ENCODE measurements at regions not wholly inside any gene's neighbourhood (a gene's known extent, or its start where the extent isn't known, plus 50 kb on each side); places are given as distances from the start of the nearest gene placed in this dataset.

GRCh38 chr1:238115852-238116251, 225.1 kb upstream of the ZP4 start:
- H3K27ac ChIP-seq: no peak overlapping the region
- no peak for TF ChIP-seq ZFX (IDR thresholded peaks at IDR 0.05)
- TF ChIP-seq CTCF (conservative IDR thresholded peaks at IDR 0.05): no peak

GRCh38 chr1:238112952-238113621, 222.4 kb upstream of the ZP4 start:
- H3K27ac ChIP-seq: no peak overlapping the region
- no peak for TF ChIP-seq ZFX (IDR thresholded peaks at IDR 0.05)
- TF ChIP-seq CTCF (conservative IDR thresholded peaks at IDR 0.05): no peak

- no peak for TF ChIP-seq ZFX (IDR thresholded peaks at IDR 0.05)
- no peak for TF ChIP-seq CTCF (conservative IDR thresholded peaks at IDR 0.05)
- no peak overlapping the region for H3K27ac ChIP-seq
Observed at GRCh38 chr1:238111516-238111915, 220.8 kb upstream of the ZP4 start.

GRCh38 chr1:238111081-238111480, 220.4 kb upstream of the ZP4 start:
- TF ChIP-seq CTCF (conservative IDR thresholded peaks at IDR 0.05) (no peak), ZFX (IDR thresholded peaks at IDR 0.05) (no peak)
- no peak overlapping the region for H3K27ac ChIP-seq

DNA sequence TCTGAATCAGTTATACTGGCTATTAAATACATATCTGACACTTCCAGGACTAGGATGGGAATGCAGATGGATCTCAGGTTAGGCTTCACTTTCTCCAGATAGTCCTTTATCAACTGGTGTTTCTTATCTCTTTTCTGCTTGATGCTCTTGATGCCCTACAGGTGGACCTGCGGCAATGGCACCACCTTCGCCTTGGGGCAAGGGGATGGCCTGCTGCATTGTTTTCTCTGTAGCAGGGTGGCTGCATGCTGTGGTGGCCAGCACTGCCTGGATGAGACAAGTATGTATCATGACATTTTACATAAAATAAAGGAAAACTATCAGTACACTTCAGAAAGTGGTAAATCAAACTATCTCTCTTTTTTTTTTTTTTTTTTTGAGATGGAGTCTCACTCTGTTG, 217.7 kb upstream of the ZP4 start:
- TF ChIP-seq ZFX (IDR thresholded peaks at IDR 0.05) (no peak), CTCF (conservative IDR thresholded peaks at IDR 0.05) (no peak)

DNA sequence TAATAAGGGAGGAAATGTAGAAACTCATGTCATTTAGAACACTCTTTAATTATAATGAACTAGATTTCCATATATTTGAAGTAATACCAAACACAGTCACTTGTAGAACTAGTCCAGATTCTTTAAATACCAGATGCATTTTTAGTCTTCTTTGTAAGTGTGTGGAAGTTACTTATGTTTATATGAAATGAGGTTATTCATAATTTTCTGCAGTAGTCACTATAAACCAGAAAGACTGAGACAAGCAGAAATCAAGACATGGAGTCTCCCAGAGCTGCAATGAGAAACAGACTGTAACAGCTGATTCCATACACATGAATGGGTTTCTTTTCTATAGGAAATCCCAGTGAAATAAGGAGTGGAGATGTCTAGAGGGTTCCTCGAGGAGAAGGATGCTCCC, 216.6 kb upstream of the ZP4 start:
- TF ChIP-seq CTCF (conservative IDR thresholded peaks at IDR 0.05) (no peak), ZFX (IDR thresholded peaks at IDR 0.05) (no peak)
- no peak overlapping the region for H3K27ac ChIP-seq

More for the DNA sequence above, 217.7 kb upstream of the ZP4 start:
- H3K27ac ChIP-seq: no peak overlapping the region

DNA sequence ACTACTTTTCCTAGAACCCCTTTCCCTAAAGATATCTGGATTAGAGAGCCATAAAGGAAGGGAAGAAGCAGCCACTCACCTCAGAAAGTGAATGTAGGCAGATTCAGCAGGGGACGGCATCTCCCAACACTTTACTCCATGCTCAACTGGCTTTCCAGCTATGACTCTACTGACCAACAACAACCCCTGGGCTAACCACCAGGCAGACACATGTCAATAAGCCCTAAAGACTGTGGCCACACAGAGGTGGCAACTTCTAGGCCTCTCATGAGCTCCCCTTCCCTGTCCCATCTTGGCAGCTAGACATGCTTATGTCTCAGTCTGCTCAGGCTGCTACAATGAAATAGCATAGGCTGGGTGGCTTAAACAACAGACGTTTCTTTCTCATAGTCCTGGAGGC, 214.0 kb upstream of the ZP4 start:
- TF ChIP-seq CTCF (conservative IDR thresholded peaks at IDR 0.05): no peak
- no peak overlapping the region for H3K27ac ChIP-seq
